Parathyroid adenoma (tissue), 2 donors: ENCODE measurements at regions not wholly inside any gene's neighbourhood (a gene's known extent, or its start where the extent isn't known, plus 50 kb on each side); places are given as distances from the start of the nearest gene placed in this dataset.
"Not testable (repeated sequence)": the region's sequence is repeated elsewhere in the genome, so short reads cannot be mapped to it uniquely, and the experiment has no call there.

Source experiments
- H2AFZ ChIP-seq: fragments of 300-600 bp; sonication (generic); one replicate; pipeline ENCODE4 v1.7.0; 2017; ENCODE audit warnings: antibody characterized with exemption, mild to moderate bottlenecking
- H3K27ac ChIP-seq: fragments of 300-600 bp; sonication (generic); one replicate; pipeline ENCODE4 v1.7.0; 2017
- H3K27me3 ChIP-seq: fragments of 300-600 bp; sonication (generic); one replicate; pipeline ENCODE4 v1.7.0; 2017; ENCODE audit warnings: low read length; ENCODE audit not compliant: control insufficient read depth, insufficient read depth
- H3K36me3 ChIP-seq: fragments of 300-600 bp; sonication (generic); one replicate; pipeline ENCODE4 v1.7.0; 2017; ENCODE audit warnings: low read length; ENCODE audit not compliant: control insufficient read depth, insufficient read depth
- H3K4me1 ChIP-seq: fragments of 300-600 bp; sonication (generic); one replicate; pipeline ENCODE4 v1.7.0; 2017; ENCODE audit warnings: control low read depth
- H3K4me2 ChIP-seq: fragments of 300-600 bp; sonication (generic); one replicate; pipeline ENCODE4 v1.7.0; 2017; ENCODE audit warnings: low read length
- H3K4me3 ChIP-seq: fragments of 300-600 bp; sonication (generic); one replicate; pipeline ENCODE4 v1.7.0; 2017; ENCODE audit warnings: low read depth, low read length
- H3K79me2 ChIP-seq: fragments of 300-600 bp; sonication (generic); one replicate; pipeline ENCODE4 v1.7.0; 2017; ENCODE audit warnings: control low read depth
- H3K9ac ChIP-seq: fragments of 300-600 bp; sonication (generic); one replicate; pipeline ENCODE4 v1.7.0; 2017; ENCODE audit warnings: mild to moderate bottlenecking
- H3K9me3 ChIP-seq: fragments of 300-600 bp; sonication (generic); one replicate; pipeline ENCODE4 v1.7.0; 2017; ENCODE audit warnings: low read length; ENCODE audit not compliant: control insufficient read depth
- donor health status: primary hyperparathyroidism.

GRCh38 chr3:195647912-195648702 lies 64.4 kb upstream of the APOD start:
- not testable (repeated sequence) for H3K4me2 ChIP-seq

GRCh38 chr3:195645872-195646271 lies 62.1 kb upstream of the APOD start:
- not testable (repeated sequence) for H3K4me3 ChIP-seq

More at GRCh38 chr3:195647912-195648702, 64.4 kb upstream of the APOD start:
- not testable (repeated sequence) for H3K4me1 ChIP-seq, H3K36me3 ChIP-seq, H3K27me3 ChIP-seq, H3K4me3 ChIP-seq, H3K27ac ChIP-seq, H3K79me2 ChIP-seq, H2AFZ ChIP-seq, H3K9me3 ChIP-seq, H3K9ac ChIP-seq

GRCh38 chr3:195643245-195643644 lies 59.5 kb upstream of the APOD start:
- not testable (repeated sequence) for H3K4me1 ChIP-seq, H3K27ac ChIP-seq, H3K9ac ChIP-seq, H3K9me3 ChIP-seq, H3K36me3 ChIP-seq, H3K27me3 ChIP-seq, H3K4me2 ChIP-seq, H3K4me3 ChIP-seq, H3K79me2 ChIP-seq, H2AFZ ChIP-seq

More at GRCh38 chr3:195645872-195646271, 62.1 kb upstream of the APOD start:
- not testable (repeated sequence) for H3K9ac ChIP-seq, H3K27me3 ChIP-seq, H3K27ac ChIP-seq, H3K79me2 ChIP-seq, H3K4me2 ChIP-seq, H3K4me1 ChIP-seq, H2AFZ ChIP-seq, H3K9me3 ChIP-seq, H3K36me3 ChIP-seq

- H2AFZ ChIP-seq, H3K4me1 ChIP-seq, H3K79me2 ChIP-seq, H3K9ac ChIP-seq, H3K36me3 ChIP-seq, H3K27me3 ChIP-seq, H3K9me3 ChIP-seq, H3K4me2 ChIP-seq, H3K27ac ChIP-seq, H3K4me3 ChIP-seq: not testable (repeated sequence)
Measured at GRCh38 chr3:195642311-195642710, 58.6 kb upstream of the APOD start.

GRCh38 chr3:195638456-195638855 lies 54.7 kb upstream of the APOD start:
- not testable (repeated sequence) for H3K27ac ChIP-seq, H2AFZ ChIP-seq, H3K9ac ChIP-seq, H3K27me3 ChIP-seq, H3K36me3 ChIP-seq, H3K4me2 ChIP-seq, H3K4me3 ChIP-seq, H3K9me3 ChIP-seq, H3K4me1 ChIP-seq, H3K79me2 ChIP-seq

- not testable (repeated sequence) for H3K9ac ChIP-seq, H3K9me3 ChIP-seq, H3K4me1 ChIP-seq, H3K27ac ChIP-seq, H3K27me3 ChIP-seq, H3K4me3 ChIP-seq, H3K79me2 ChIP-seq, H3K36me3 ChIP-seq, H3K4me2 ChIP-seq, H2AFZ ChIP-seq
Measured at GRCh38 chr3:195637473-195638233, 53.9 kb upstream of the APOD start.

- H3K27me3 ChIP-seq, H3K4me3 ChIP-seq, H3K36me3 ChIP-seq, H3K9ac ChIP-seq, H3K9me3 ChIP-seq, H3K4me2 ChIP-seq, H3K4me1 ChIP-seq, H2AFZ ChIP-seq, H3K27ac ChIP-seq, H3K79me2 ChIP-seq: not testable (repeated sequence)
Measured at GRCh38 chr3:195637011-195637410, 53.3 kb upstream of the APOD start.

- not testable (repeated sequence) for H3K4me3 ChIP-seq, H3K4me1 ChIP-seq, H3K79me2 ChIP-seq, H3K9me3 ChIP-seq, H2AFZ ChIP-seq, H3K4me2 ChIP-seq, H3K27ac ChIP-seq, H3K27me3 ChIP-seq, H3K9ac ChIP-seq, H3K36me3 ChIP-seq
Measured at GRCh38 chr3:195635898-195636685, 52.4 kb upstream of the APOD start.

GRCh38 chr3:195635262-195635873 lies 51.6 kb upstream of the APOD start:
- H3K36me3 ChIP-seq, H3K9me3 ChIP-seq, H3K4me2 ChIP-seq, H2AFZ ChIP-seq, H3K9ac ChIP-seq, H3K27ac ChIP-seq, H3K79me2 ChIP-seq, H3K27me3 ChIP-seq, H3K4me3 ChIP-seq, H3K4me1 ChIP-seq: not testable (repeated sequence)

GRCh38 chr3:195634426-195635261 lies 50.9 kb upstream of the APOD start:
- peak overlapping the region; percentile 90 for H2AFZ ChIP-seq
- H3K36me3 ChIP-seq, H3K27me3 ChIP-seq, H3K4me2 ChIP-seq, H3K79me2 ChIP-seq, H3K9ac ChIP-seq, H3K4me1 ChIP-seq, H3K9me3 ChIP-seq: not testable (repeated sequence)
- H3K27ac ChIP-seq: peak overlapping the region; percentile 63
- H3K4me3 ChIP-seq: peak overlapping the region; percentile 37
